ENCODE measurements at regions not wholly inside any gene's neighbourhood (a gene's known extent, or its start where the extent isn't known, plus 50 kb on each side); places are given as distances from the start of the nearest gene placed in this dataset.

- TF ChIP-seq, protein P1, sequence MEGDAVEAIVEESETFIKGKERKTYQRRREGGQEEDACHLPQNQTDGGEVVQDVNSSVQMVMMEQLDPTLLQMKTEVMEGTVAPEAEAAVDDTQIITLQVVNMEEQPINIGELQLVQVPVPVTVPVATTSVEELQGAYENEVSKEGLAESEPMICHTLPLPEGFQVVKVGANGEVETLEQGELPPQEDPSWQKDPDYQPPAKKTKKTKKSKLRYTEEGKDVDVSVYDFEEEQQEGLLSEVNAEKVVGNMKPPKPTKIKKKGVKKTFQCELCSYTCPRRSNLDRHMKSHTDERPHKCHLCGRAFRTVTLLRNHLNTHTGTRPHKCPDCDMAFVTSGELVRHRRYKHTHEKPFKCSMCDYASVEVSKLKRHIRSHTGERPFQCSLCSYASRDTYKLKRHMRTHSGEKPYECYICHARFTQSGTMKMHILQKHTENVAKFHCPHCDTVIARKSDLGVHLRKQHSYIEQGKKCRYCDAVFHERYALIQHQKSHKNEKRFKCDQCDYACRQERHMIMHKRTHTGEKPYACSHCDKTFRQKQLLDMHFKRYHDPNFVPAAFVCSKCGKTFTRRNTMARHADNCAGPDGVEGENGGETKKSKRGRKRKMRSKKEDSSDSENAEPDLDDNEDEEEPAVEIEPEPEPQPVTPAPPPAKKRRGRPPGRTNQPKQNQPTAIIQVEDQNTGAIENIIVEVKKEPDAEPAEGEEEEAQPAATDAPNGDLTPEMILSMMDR (IDR thresholded peaks at IDR 0.05; ENCODE audit: low read length), result no peak
- no peak for TF ChIP-seq EZH2 (IDR thresholded peaks at IDR 0.05; ENCODE audit: borderline replicate concordance, low read length)
These were observed 166.2 kb downstream of the PTPN20 start for GRCh38 chr10:47077386-47077785.
